Astrocyte of the cerebellum (primary cell): ENCODE measurements at regions not wholly inside any gene's neighbourhood (a gene's known extent, or its start where the extent isn't known, plus 50 kb on each side); places are given as distances from the start of the nearest gene placed in this dataset.

ENCODE experiments used
- DNase-seq: peaks from one replicate; pipeline ENCODE4 v3.0.0-alpha.2; 2011; ENCODE audit warnings: low read depth
- H3K4me3 ChIP-seq: 2 replicates; pipeline ENCODE4 v1.5.1; 2011; ENCODE audit warnings: mild to moderate bottlenecking, low read depth, low read length, moderate library complexity
- CTCF ChIP-seq: IDR thresholded peaks from 2 replicates; pipeline ENCODE4 v1.5.1; 2012; ENCODE audit warnings: low read length, low read depth, moderate library complexity, mild to moderate bottlenecking; ENCODE audit errors: missing control alignments
- in situ Hi-C: cut with HindIII; loops from 2 replicates; pipeline ENCODE4 v1.10.0; 2017; ENCODE audit warnings: low sequenced_read_pairs

- no peak overlapping the region for H3K4me3 ChIP-seq
- in situ Hi-C loops: loop anchor here (5.0 kb wide), 1 partner anchor 53 kb away; no protein-coding TSS in a partner anchor
- no peak for TF ChIP-seq CTCF
Measured at GRCh38 chr20:56995149-56995548, 271.3 kb downstream of the BMP7 start.

GRCh38 chr20:56995635-56996075, 270.8 kb downstream of the BMP7 start:
- peak; percentile 73 for TF ChIP-seq CTCF
- in situ Hi-C loops: loop anchor here (5.0 kb wide), 1 partner anchor 53 kb away; no protein-coding TSS in a partner anchor
- no peak overlapping the region for H3K4me3 ChIP-seq
- no peak for DNase-seq

More at GRCh38 chr20:56995149-56995548, 271.3 kb downstream of the BMP7 start:
- DNase-seq: no peak

GRCh38 chr20:56996533-56996932, 269.9 kb downstream of the BMP7 start:
- no peak for TF ChIP-seq CTCF
- in situ Hi-C loops: loop anchor here (5.0 kb wide), 1 partner anchor 54 kb away; no protein-coding TSS in a partner anchor

GRCh38 chr20:56998438-56998837, 268.0 kb downstream of the BMP7 start:
- no peak for TF ChIP-seq CTCF
- in situ Hi-C loops: loop anchor here (5.0 kb wide), 1 partner anchor 56 kb away; no protein-coding TSS in a partner anchor
- no peak for DNase-seq
- H3K4me3 ChIP-seq: no peak overlapping the region

More at GRCh38 chr20:56996533-56996932, 269.9 kb downstream of the BMP7 start:
- DNase-seq: no peak
- no peak overlapping the region for H3K4me3 ChIP-seq

GRCh38 chr20:57000441-57000968, 265.9 kb downstream of the BMP7 start:
- DNase-seq: no peak
- TF ChIP-seq CTCF: no peak
- H3K4me3 ChIP-seq: no peak overlapping the region
- in situ Hi-C loops: no loop called here

GRCh38 chr20:57001126-57001767, 265.2 kb downstream of the BMP7 start:
- DNase-seq: no peak
- TF ChIP-seq CTCF: no peak
- in situ Hi-C loops: no loop called here
- H3K4me3 ChIP-seq: no peak overlapping the region
